NCI-H226 (cell line): ENCODE measurements at regions not wholly inside any gene's neighbourhood (a gene's known extent, or its start where the extent isn't known, plus 50 kb on each side); places are given as distances from the start of the nearest gene placed in this dataset.

Source experiments
- DNase-seq: peaks from one replicate; pipeline ENCODE4 v3.0.0-alpha.2; 2015

GRCh38 chr1:56355422-56355821, 223.9 kb downstream of the PLPP3 start:
- DNase-seq: no peak

GRCh38 chr1:56345831-56346230, 233.5 kb downstream of the PLPP3 start:
- no peak for DNase-seq

GRCh38 chr1:56340977-56341376, 238.4 kb downstream of the PLPP3 start:
- DNase-seq: no peak

GRCh38 chr1:56339786-56340465, 239.4 kb downstream of the PLPP3 start:
- no peak for DNase-seq

- no peak for DNase-seq
Observed at GRCh38 chr1:56339093-56339492, 240.3 kb downstream of the PLPP3 start.

- DNase-seq: no peak
Observed at GRCh38 chr1:56336982-56337381, 242.4 kb downstream of the PLPP3 start.

GRCh38 chr1:56335394-56335793, 244.0 kb downstream of the PLPP3 start:
- no peak for DNase-seq

- DNase-seq: no peak
Observed at GRCh38 chr1:56334047-56334446, 245.3 kb downstream of the PLPP3 start.

GRCh38 chr1:56333461-56333860, 245.9 kb downstream of the PLPP3 start:
- DNase-seq: no peak

GRCh38 chr1:56331892-56332567, 247.3 kb downstream of the PLPP3 start:
- peak; percentile 99 for DNase-seq

- no peak for DNase-seq
Observed at GRCh38 chr1:56331207-56331891, 248.0 kb downstream of the PLPP3 start.

GRCh38 chr1:56330391-56331026, 248.9 kb downstream of the PLPP3 start:
- DNase-seq: peak; percentile 35

GRCh38 chr1:56329970-56330369, 249.4 kb downstream of the PLPP3 start:
- no peak for DNase-seq

- DNase-seq: no peak
Observed at GRCh38 chr1:56327195-56327594, 252.2 kb downstream of the PLPP3 start.

GRCh38 chr1:56326056-56326455, 253.3 kb downstream of the PLPP3 start:
- no peak for DNase-seq

GRCh38 chr1:56324504-56324903, 254.9 kb downstream of the PLPP3 start:
- DNase-seq: no peak

GRCh38 chr1:56322211-56322610, 257.2 kb downstream of the PLPP3 start:
- DNase-seq: no peak

- no peak for DNase-seq
Observed at GRCh38 chr1:56321150-56321490, 258.2 kb downstream of the PLPP3 start.

- no peak for DNase-seq
Observed at GRCh38 chr1:56320464-56321149, 258.8 kb downstream of the PLPP3 start.

GRCh38 chr1:56317722-56318121, 261.6 kb downstream of the PLPP3 start:
- no peak for DNase-seq

- no peak for DNase-seq
Observed at GRCh38 chr1:56315293-56315942, 263.9 kb downstream of the PLPP3 start.

GRCh38 chr1:56313560-56313959, 265.8 kb downstream of the PLPP3 start:
- no peak for DNase-seq

GRCh38 chr1:56311766-56312165, 267.6 kb downstream of the PLPP3 start:
- DNase-seq: no peak
